OCI-LY7 (cell line): ENCODE measurements at regions not wholly inside any gene's neighbourhood (a gene's known extent, or its start where the extent isn't known, plus 50 kb on each side); places are given as distances from the start of the nearest gene placed in this dataset.

Experiments used
- BruUV-seq: library from RNA; stranded (reverse); fragments of 400-500 nt; replicated peaks from 2 replicates; lab custom pipeline; 2021; lab: Mats Ljungman, UMichigan
- CTCF ChIA-PET: fragments of 300-600 bp; sonication (Branson Sonifier 250); formaldehyde crosslinking; loops from one replicate; lab custom pipeline; 2022; ENCODE audit warnings: antibody characterized with exemption; ENCODE audit not compliant: unreplicated experiment; lab: Charles Lee
- POLR2A ChIA-PET: fragments of 300-600 bp; sonication (Branson Sonifier 250); formaldehyde crosslinking; loops from one replicate; lab custom pipeline; 2022; ENCODE audit warnings: antibody characterized with exemption; lab: Charles Lee
- DNase-seq: peaks from one replicate; pipeline ENCODE4 v3.0.0-alpha.2; 2015; ENCODE audit warnings: low spot score
- H2AFZ ChIP-seq: fragments of 200-600 bp; sonication (generic), shearing (Covaris generic); 2 replicates; pipeline ENCODE4 v1.6.1; 2014; ENCODE audit warnings: mild to moderate bottlenecking, antibody characterized with exemption, low read length, moderate library complexity
- H3K27ac ChIP-seq: fragments of 200-600 bp; sonication (generic); 2 replicates; pipeline ENCODE4 v1.5.1; 2014; ENCODE audit warnings: mixed run types, low read depth, mild to moderate bottlenecking, moderate library complexity, low read length, inconsistent platforms; ENCODE audit not compliant: poor library complexity, severe bottlenecking
- H3K36me3 ChIP-seq: fragments of 200-600 bp; sonication (generic); 2 replicates; pipeline ENCODE4 v1.6.1; 2014; ENCODE audit warnings: mild to moderate bottlenecking, antibody characterized with exemption, low read length, moderate library complexity, mixed read lengths; ENCODE audit not compliant: insufficient read depth
- H3K4me1 ChIP-seq: fragments of 200-600 bp; sonication (generic); 2 replicates; pipeline ENCODE4 v1.5.1; 2014; ENCODE audit warnings: mild to moderate bottlenecking, low read length; ENCODE audit not compliant: insufficient read depth, poor library complexity, severe bottlenecking
- H3K4me2 ChIP-seq: fragments of 200-600 bp; sonication (generic); 2 replicates; pipeline ENCODE4 v1.6.1; 2014; ENCODE audit warnings: mild to moderate bottlenecking, low read length
- H3K4me3 ChIP-seq: fragments of 200-600 bp; sonication (generic); 2 replicates; pipeline ENCODE4 v1.5.1; 2014; ENCODE audit warnings: mild to moderate bottlenecking, low read depth, low read length; ENCODE audit not compliant: poor library complexity, severe bottlenecking
- H3K79me2 ChIP-seq: fragments of 200-600 bp; sonication (generic); 2 replicates; pipeline ENCODE4 v1.6.1; 2016; ENCODE audit warnings: low read depth, mild to moderate bottlenecking, low read length, moderate library complexity, mixed read lengths; ENCODE audit not compliant: insufficient read depth
- H3K9me2 ChIP-seq: fragments of 200-600 bp; sonication (generic); 2 replicates; pipeline ENCODE4 v1.6.1; 2016; ENCODE audit warnings: mild to moderate bottlenecking, low read length, mixed read lengths; ENCODE audit not compliant: insufficient read depth
- H3K9me3 ChIP-seq: fragments of 200-600 bp; sonication (generic); 2 replicates; pipeline ENCODE4 v1.6.1; 2014; ENCODE audit warnings: mild to moderate bottlenecking, mixed run types, low read length, mixed read lengths
- H4K20me1 ChIP-seq: fragments of 200-600 bp; sonication (generic); 2 replicates; pipeline ENCODE4 v1.6.1; 2014; ENCODE audit warnings: mild to moderate bottlenecking, antibody characterized with exemption, low read length, moderate library complexity, mixed read lengths; ENCODE audit not compliant: insufficient read depth
- CTCF ChIP-seq: fragments of 200-600 bp; sonication (generic); conservative IDR thresholded peaks from 2 replicates; pipeline ENCODE4 v1.5.1; 2014; ENCODE audit warnings: mild to moderate bottlenecking, antibody characterized with exemption, low read length, moderate library complexity, mixed read lengths
- EZH2phosphoT487 ChIP-seq: fragments of 200-600 bp; sonication (generic); IDR thresholded peaks from 2 replicates; pipeline ENCODE4 v1.6.1; 2018; ENCODE audit warnings: low read depth, borderline replicate concordance, mild to moderate bottlenecking, mixed run types, antibody characterized with exemption, low read length, moderate library complexity, mixed read lengths
- intact Hi-C: fragments of 100-400 bp; cut with micrococcal nuclease; formaldehyde crosslinking; loops from one replicate; pipeline ENCODE4 v1.10.0; 2022; ENCODE audit not compliant: unreplicated experiment

GRCh38 chr2:8584174-8585066 lies 97.4 kb upstream of the ID2 start:
- no TSS peak for BruUV-seq
- intact Hi-C loops: loop anchor here (10.0 kb wide), 1 partner anchor 960 kb away; no protein-coding TSS in a partner anchor
- Histone ChIP-seq H3K4me3 (peak overlapping the region; percentile 61), H3K27ac (peak overlapping the region; percentile 98), H2AFZ (peak overlapping the region; percentile 41; the same call in 1 of the 2 replicates), H3K79me2 (no peaks in the 10 kb centered on the region; the same call in 1 of the 2 replicates), H3K9me3 (no peaks in the 10 kb centered on the region), H3K9me2 (no peaks in the 10 kb centered on the region), H3K4me1 (peaks cover 97% of the 10 kb centered on the region), H4K20me1 (no peaks in the 10 kb centered on the region), H3K4me2 (peak overlapping the region; percentile 93), H3K36me3 (no peaks in the 10 kb centered on the region)
- ChIA-PET POLR2A (interaction anchor here (0.7 to 8.5 kb wide), 19 partner anchors 11 to 691 kb away, joined by 3 to 100 read pairs (median 5); partner anchors contain the start of gene ID2), CTCF (interaction anchor here (3.3 kb wide), 1 partner anchor 10 kb away, joined by 13 read pairs; no protein-coding TSS in a partner anchor)
- TF ChIP-seq CTCF: no peak
- TF ChIP-seq EZH2phosphoT487: no peak
- DNase-seq: peak; percentile 37

GRCh38 chr2:8586457-8587051 lies 95.3 kb upstream of the ID2 start:
- no peak overlapping the region for H3K4me3 ChIP-seq
- H3K27ac ChIP-seq: peak overlapping the region; percentile 46
- POLR2A ChIA-PET: interaction anchor here (0.6 to 8.5 kb wide), 5 partner anchors 9 to 1516 kb away, joined by 4 to 100 read pairs (median 34); no protein-coding TSS in a partner anchor
- intact Hi-C loops: loop anchor here (10.0 kb wide), 1 partner anchor 958 kb away; no protein-coding TSS in a partner anchor
- H3K9me3 ChIP-seq: no peaks in the 10 kb centered on the region
- H3K36me3 ChIP-seq: no peaks in the 10 kb centered on the region
- peak overlapping the region; percentile 57 for H3K4me2 ChIP-seq
- CTCF ChIA-PET: no interaction called here
- H3K79me2 ChIP-seq: no peaks in the 10 kb centered on the region; the same call in 1 of the 2 replicates
- no peak for TF ChIP-seq EZH2phosphoT487
- TF ChIP-seq CTCF: no peak
- DNase-seq: no peak
- H2AFZ ChIP-seq: peak overlapping the region; percentile 25; the same call in 1 of the 2 replicates
- H3K9me2 ChIP-seq: no peaks in the 10 kb centered on the region
- H3K4me1 ChIP-seq: peaks cover 80% of the 10 kb centered on the region
- H4K20me1 ChIP-seq: no peaks in the 10 kb centered on the region
- no TSS peak for BruUV-seq
